Endothelial cell of umbilical vein (primary cell): ENCODE measurements at regions not wholly inside any gene's neighbourhood (a gene's known extent, or its start where the extent isn't known, plus 50 kb on each side); places are given as distances from the start of the nearest gene placed in this dataset.

ENCODE experiments used
- BruUV-seq: library from RNA; stranded (reverse); fragments of 400-500 nt; replicated peaks from 2 replicates; lab custom pipeline; 2021; lab: Mats Ljungman, UMichigan
- CTCF ChIA-PET: fragments of 300-600, 350-600 bp; sonication (Branson Sonifier 250); formaldehyde crosslinking; loops from one replicate; lab custom pipeline; 2021; ENCODE audit warnings: antibody characterized with exemption, inconsistent platforms; lab: Charles Lee
- POLR2A ChIA-PET: fragments of 300-600, 350-600 bp; sonication (Branson Sonifier 250); formaldehyde crosslinking; loops from one replicate; lab custom pipeline; 2021; ENCODE audit warnings: antibody characterized with exemption, inconsistent platforms; lab: Charles Lee
- DNase-seq: peaks from one replicate; pipeline ENCODE4 v3.0.0-alpha.2; 2011; ENCODE audit warnings: low read depth, low spot score
- FAIRE-seq: peaks from 2 replicates; lab custom pipeline; 2011; peaks lifted over from hg19 to GRCh38; lab: Jason Lieb, UNC
- H2AFZ ChIP-seq: 2 replicates; pipeline ENCODE4 v1.6.0; 2012; ENCODE audit warnings: low read depth, low read length, control low read depth, inconsistent platforms
- H3K27ac ChIP-seq: 2 replicates; pipeline ENCODE4 v1.5.1; 2011; ENCODE audit warnings: low read depth, mild to moderate bottlenecking, control low read depth, low read length, moderate library complexity; ENCODE audit not compliant: insufficient read depth
- H3K27me3 ChIP-seq, 2 experiments: 2 replicates each; pipeline versions ENCODE4 v1.6.0 to v1.6.1; 2011; ENCODE audit warnings: low read length in 2 of 2, mixed read lengths in 1 of 2; ENCODE audit not compliant: control insufficient read depth in 2 of 2, insufficient read depth in 2 of 2
- H3K36me3 ChIP-seq, 2 experiments: 2 replicates in 1 of 2; 3 replicates in 1 of 2; pipeline ENCODE4 v1.5.1; 2011; ENCODE audit warnings: low read length in 2 of 2, mild to moderate bottlenecking in 1 of 2, moderate library complexity in 1 of 2; ENCODE audit not compliant: control insufficient read depth in 2 of 2, insufficient read depth in 2 of 2; ENCODE audit errors: extremely low read depth in 1 of 2
- H3K4me1 ChIP-seq: 3 replicates; pipeline ENCODE4 v1.5.1; 2011; ENCODE audit warnings: mild to moderate bottlenecking, low read length; ENCODE audit not compliant: control insufficient read depth, insufficient read depth; ENCODE audit errors: extremely low read depth
- H3K4me2 ChIP-seq: 2 replicates; pipeline ENCODE4 v1.6.1; 2011; ENCODE audit warnings: low read length, control low read depth, mixed read lengths; ENCODE audit not compliant: insufficient read depth
- H3K4me3 ChIP-seq, 3 experiments: fragments of 200-600 bp in 1 of 3; sonication (generic), shearing (Covaris generic) in 1 of 3; replicated peaks in 1 of 3; 2 replicates each; pipeline ENCODE4 v1.5.1; 2011 to 2016; ENCODE audit warnings: control low read depth in 3 of 3, low read length in 3 of 3, mild to moderate bottlenecking in 2 of 3, inconsistent platforms in 1 of 3, low read depth in 1 of 3, moderate library complexity in 1 of 3; ENCODE audit not compliant: insufficient read depth in 1 of 3
- H3K79me2 ChIP-seq: 2 replicates; pipeline ENCODE4 v1.6.0; 2012; ENCODE audit warnings: low read length, inconsistent platforms; ENCODE audit not compliant: control insufficient read depth, insufficient read depth
- H3K9ac ChIP-seq: replicated peaks from 2 replicates; pipeline ENCODE3; 2011; ENCODE audit warnings: low read length, control low read depth; ENCODE audit not compliant: insufficient read depth; ENCODE audit errors: extremely low read depth
- H3K9me1 ChIP-seq: replicated peaks from 3 replicates; pipeline ENCODE4 v1.6.0; 2011; ENCODE audit warnings: mild to moderate bottlenecking, low read length; ENCODE audit not compliant: control insufficient read depth, insufficient read depth; ENCODE audit errors: extremely low read depth
- H3K9me3 ChIP-seq: replicated peaks from 2 replicates; pipeline ENCODE4 v1.5.1; 2012; ENCODE audit warnings: low read length, inconsistent platforms; ENCODE audit not compliant: control insufficient read depth, insufficient read depth
- H4K20me1 ChIP-seq: replicated peaks from 2 replicates; pipeline ENCODE3; 2011; ENCODE audit warnings: mild to moderate bottlenecking, low read length; ENCODE audit not compliant: control insufficient read depth, insufficient read depth; ENCODE audit errors: extremely low read depth
- EZH2 ChIP-seq: IDR thresholded peaks from 2 replicates; pipeline ENCODE4 v1.6.1; 2012; ENCODE audit warnings: borderline replicate concordance, low read depth, mild to moderate bottlenecking, moderate library complexity, low read length, inconsistent platforms; ENCODE audit not compliant: severe bottlenecking
- FOS ChIP-seq: IDR thresholded peaks from 2 replicates; pipeline ENCODE4 v1.6.1; 2011; ENCODE audit warnings: mild to moderate bottlenecking, low read length, moderate library complexity, borderline replicate concordance; ENCODE audit not compliant: insufficient read depth
- GATA2 ChIP-seq: IDR thresholded peaks from 2 replicates; pipeline ENCODE4 v1.7.0; 2011; ENCODE audit warnings: low read depth, mild to moderate bottlenecking, moderate library complexity, mixed read lengths, low read length; ENCODE audit not compliant: insufficient read length, insufficient read depth
- JUN ChIP-seq: IDR thresholded peaks from 2 replicates; pipeline ENCODE4 v1.6.1; 2011; ENCODE audit warnings: borderline replicate concordance, low read depth; ENCODE audit not compliant: insufficient read length, insufficient read depth
- MYC ChIP-seq: IDR thresholded peaks from one replicate; pipeline ENCODE4 v1.6.1; 2011; ENCODE audit warnings: mild to moderate bottlenecking, low read depth, low read length
- POLR2A ChIP-seq: IDR thresholded peaks from 2 replicates; pipeline ENCODE4 v1.6.1; 2012; ENCODE audit warnings: low read depth, mild to moderate bottlenecking, control low read depth, low read length
- POLR2AphosphoS5 ChIP-seq: IDR thresholded peaks from 2 replicates; pipeline ENCODE4 v1.6.1; 2012; ENCODE audit warnings: low read depth, mild to moderate bottlenecking, control low read depth, low read length, moderate library complexity; ENCODE audit not compliant: insufficient read depth
- dilution Hi-C: fragments of 300-500 bp; cut with MboI; formaldehyde crosslinking; loops from one replicate; pipeline ENCODE4 v1.15.0; 2019; ENCODE audit warnings: low sequenced_read_pairs; ENCODE audit not compliant: extremely low pct_ligation_motif_present
- intact Hi-C: fragments of 100-400 bp; cut with micrococcal nuclease; formaldehyde crosslinking; loops from one replicate; pipeline ENCODE4 v1.10.0; 2022
- TF ChIP-seq, protein P1 (sequence below): IDR thresholded peaks from 2 replicates; pipeline ENCODE4 v1.6.1; 2011; ENCODE audit not compliant: insufficient read depth, insufficient read length
- TF ChIP-seq, protein P2 (sequence below), 2 donors: IDR thresholded peaks; 1 replicate in 1 of 2; 2 replicates in 1 of 2; pipeline ENCODE4 v1.5.1; 2011; ENCODE audit warnings: low read length in 2 of 2, mild to moderate bottlenecking in 2 of 2, moderate library complexity in 2 of 2, control low read depth in 1 of 2, inconsistent platforms in 1 of 2, low read depth in 1 of 2; ENCODE audit not compliant: insufficient read depth in 1 of 2; ENCODE audit errors: extremely low read depth in 1 of 2

DNA sequence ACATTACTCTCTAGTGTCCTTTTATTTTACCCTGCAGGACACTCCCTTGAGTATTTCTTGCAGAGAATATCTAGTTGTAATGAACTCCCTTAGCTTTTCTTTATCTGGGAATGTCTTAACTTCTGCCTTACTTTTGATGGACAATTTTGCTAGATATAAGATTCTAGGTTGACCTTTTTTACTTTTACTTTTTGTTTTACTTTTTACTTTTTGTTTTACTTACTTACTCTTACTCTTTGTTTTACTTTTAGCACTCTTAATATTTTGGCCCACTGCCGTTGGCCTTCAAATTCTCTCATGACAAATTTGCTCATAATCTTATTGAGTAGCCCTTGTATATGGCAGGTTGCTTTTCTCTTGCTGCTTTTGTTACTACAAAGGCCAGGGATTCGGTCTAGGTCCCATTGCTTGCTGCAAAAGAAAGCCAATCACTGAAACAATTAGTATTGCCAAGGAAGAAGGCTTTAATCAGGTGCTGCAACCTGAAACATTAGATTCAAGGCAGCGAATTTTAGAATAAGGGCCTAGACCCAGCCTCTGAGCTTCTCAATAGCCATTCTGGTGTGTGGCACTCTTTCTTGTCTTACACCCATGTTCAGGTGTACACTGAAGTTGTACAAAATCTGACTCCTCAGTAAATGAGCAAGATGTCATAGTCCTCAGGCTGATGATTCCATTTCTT lies 137.0 kb downstream of the TES start:
- Histone ChIP-seq H4K20me1 (no peaks in the 10 kb centered on the region), H3K79me2 (no peaks in the 10 kb centered on the region), H3K4me3 (no peak overlapping the region), H3K9me3 (peaks cover 3% of the 10 kb centered on the region), H3K4me1 (peaks cover 4% of the 10 kb centered on the region), H3K9ac (no peak overlapping the region), H3K36me3 (no peaks in the 10 kb centered on the region), H3K9me1 (no peaks in the 10 kb centered on the region), H2AFZ (no peak overlapping the region), H3K27ac (no peak overlapping the region), H3K4me2 (no peak overlapping the region), H3K27me3 (no peaks in the 10 kb centered on the region)
- FAIRE-seq (no peak), DNase-seq (no peak)
- no peak for TF ChIP-seq GATA2
- no peak for TF ChIP-seq FOS
- TF ChIP-seq, protein P1, sequence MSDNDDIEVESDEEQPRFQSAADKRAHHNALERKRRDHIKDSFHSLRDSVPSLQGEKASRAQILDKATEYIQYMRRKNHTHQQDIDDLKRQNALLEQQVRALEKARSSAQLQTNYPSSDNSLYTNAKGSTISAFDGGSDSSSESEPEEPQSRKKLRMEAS, result no peak
- TF ChIP-seq MYC, result no peak
- TF ChIP-seq EZH2, result no peak
- no peak for TF ChIP-seq JUN
- no peak for TF ChIP-seq POLR2A
- TF ChIP-seq POLR2AphosphoS5, result no peak
- TF ChIP-seq, protein P2, sequence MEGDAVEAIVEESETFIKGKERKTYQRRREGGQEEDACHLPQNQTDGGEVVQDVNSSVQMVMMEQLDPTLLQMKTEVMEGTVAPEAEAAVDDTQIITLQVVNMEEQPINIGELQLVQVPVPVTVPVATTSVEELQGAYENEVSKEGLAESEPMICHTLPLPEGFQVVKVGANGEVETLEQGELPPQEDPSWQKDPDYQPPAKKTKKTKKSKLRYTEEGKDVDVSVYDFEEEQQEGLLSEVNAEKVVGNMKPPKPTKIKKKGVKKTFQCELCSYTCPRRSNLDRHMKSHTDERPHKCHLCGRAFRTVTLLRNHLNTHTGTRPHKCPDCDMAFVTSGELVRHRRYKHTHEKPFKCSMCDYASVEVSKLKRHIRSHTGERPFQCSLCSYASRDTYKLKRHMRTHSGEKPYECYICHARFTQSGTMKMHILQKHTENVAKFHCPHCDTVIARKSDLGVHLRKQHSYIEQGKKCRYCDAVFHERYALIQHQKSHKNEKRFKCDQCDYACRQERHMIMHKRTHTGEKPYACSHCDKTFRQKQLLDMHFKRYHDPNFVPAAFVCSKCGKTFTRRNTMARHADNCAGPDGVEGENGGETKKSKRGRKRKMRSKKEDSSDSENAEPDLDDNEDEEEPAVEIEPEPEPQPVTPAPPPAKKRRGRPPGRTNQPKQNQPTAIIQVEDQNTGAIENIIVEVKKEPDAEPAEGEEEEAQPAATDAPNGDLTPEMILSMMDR (IDR thresholded peaks at IDR 0.05; ENCODE audit: extremely low read depth in 1 of 2, insufficient read depth in 1 of 2, low read depth in 1 of 2, low read length in 2 of 2), result no peak
- dilution Hi-C loops (loop anchor here (25.0 kb wide), 1 partner anchor 165 kb away; no protein-coding TSS in a partner anchor), intact Hi-C loops (no loop called here)
- POLR2A ChIA-PET, result no interaction called here
- CTCF ChIA-PET, result interaction anchor here (1.5 kb wide), 1 partner anchor 88 kb away, joined by 6 read pairs; no protein-coding TSS in a partner anchor
- BruUV-seq, result no TSS peak
